GM21737 (cell line): ENCODE measurements at regions not wholly inside any gene's neighbourhood (a gene's known extent, or its start where the extent isn't known, plus 50 kb on each side); places are given as distances from the start of the nearest gene placed in this dataset.

ENCODE experiments used
- ATAC-seq: cut with Tn5 transposase; IDR thresholded peaks from one replicate; pipeline ENCODE4 v1.9.1; 2021; ENCODE audit warnings: mild to moderate bottlenecking, moderate library complexity; ENCODE audit not compliant: unreplicated experiment

GRCh38 chr5:124239572-124239971, 506.9 kb downstream of the ZNF608 start:
- ATAC-seq, result no peak

DNA sequence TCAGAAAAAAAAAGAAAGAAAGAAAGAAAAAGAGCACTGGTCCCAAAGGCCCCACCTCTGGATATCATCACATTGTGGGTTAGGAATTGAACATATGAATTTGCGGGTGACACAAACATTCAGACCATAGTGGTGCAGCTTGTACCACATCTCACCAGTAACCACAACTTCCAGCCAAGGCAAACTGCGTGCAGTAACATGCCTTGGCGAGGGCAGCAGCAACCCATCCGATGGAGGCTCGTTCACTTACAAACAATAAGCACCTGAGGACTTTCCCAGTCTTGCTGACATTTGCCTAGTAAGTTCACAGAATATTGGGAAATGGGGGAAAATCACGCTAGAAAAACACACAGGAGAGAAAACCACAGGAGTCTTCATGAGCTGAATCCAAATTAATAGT, 508.1 kb downstream of the ZNF608 start:
- ATAC-seq, result no peak

DNA sequence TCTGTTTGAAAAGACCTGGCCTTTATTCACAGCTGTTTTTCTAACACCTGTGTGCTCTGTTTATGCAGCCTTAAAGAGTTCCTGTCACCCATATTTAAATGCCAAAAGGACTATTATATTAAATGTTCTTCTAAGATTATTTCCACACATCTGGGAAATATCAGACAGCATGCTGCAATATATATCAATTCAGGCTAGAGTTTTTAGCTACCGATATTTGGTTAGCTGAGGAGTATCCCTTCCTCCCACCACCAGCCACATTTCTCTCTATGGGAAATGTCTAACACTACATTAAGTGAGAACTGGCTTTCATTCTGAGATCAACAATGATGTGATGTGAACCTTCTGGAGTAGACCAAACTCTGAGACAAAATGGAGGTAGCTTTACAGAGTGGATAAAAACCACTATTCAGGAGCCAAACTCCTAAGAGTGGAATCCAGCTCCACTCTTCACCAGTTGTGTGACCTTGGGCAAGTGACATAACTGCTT, 509.2 kb downstream of the ZNF608 start:
- ATAC-seq, result no peak

DNA sequence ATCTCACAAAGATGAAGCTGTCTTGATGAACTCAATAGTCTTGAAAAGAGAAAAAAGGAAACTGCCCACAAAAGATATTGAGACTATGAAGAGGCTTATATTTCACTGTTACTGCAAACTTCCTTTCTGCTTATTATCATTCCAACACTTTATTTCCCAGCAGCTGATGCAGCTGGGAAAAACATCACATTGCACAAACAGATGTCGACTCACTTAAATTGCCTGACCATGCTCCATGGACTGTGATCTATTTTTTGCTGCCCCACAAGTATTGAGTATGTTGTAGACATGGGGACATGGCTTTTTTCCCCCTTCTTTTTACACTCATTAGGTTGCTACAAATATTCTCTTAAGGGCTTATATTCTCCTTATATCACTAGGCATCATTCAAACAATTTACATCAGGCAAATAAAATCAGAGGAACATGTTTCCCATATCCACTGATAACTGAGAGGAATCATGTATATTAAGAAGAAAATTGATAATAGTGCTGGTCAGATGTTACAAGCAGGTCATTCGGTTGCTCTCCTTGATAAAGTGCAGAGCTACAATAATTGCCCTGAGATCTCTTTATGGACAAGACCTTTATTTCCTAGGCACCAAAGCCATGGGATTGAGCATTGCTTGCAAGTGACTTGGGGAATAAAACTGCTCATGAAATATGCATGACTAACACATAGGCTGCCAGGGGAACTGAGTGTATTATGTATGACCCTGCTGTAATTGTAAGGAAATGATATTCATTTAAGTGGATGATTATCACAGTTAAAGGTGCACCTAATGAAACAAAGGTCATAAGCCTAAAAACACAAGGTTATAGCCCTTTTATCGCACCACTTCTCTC, 509.9 kb downstream of the ZNF608 start:
- no peak for ATAC-seq

DNA sequence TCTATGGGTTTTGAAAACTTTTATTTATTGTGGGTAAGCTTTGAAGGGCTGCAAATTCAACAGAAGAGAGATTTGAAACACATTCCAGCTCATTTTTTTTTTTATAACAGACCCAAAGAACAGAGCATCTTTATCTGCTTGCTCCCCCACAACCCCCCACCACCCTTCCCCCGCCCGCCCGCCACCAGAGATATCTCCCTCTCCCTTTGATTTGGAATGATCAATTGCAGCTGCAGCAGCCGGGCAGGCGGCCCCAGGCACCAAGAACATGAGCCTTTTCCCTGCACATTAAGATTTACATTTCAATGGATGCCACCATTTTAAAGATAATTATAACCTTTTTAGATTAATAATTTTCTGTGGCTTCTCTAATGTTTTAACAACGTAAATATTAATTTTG, 510.9 kb downstream of the ZNF608 start:
- ATAC-seq, result no peak

DNA sequence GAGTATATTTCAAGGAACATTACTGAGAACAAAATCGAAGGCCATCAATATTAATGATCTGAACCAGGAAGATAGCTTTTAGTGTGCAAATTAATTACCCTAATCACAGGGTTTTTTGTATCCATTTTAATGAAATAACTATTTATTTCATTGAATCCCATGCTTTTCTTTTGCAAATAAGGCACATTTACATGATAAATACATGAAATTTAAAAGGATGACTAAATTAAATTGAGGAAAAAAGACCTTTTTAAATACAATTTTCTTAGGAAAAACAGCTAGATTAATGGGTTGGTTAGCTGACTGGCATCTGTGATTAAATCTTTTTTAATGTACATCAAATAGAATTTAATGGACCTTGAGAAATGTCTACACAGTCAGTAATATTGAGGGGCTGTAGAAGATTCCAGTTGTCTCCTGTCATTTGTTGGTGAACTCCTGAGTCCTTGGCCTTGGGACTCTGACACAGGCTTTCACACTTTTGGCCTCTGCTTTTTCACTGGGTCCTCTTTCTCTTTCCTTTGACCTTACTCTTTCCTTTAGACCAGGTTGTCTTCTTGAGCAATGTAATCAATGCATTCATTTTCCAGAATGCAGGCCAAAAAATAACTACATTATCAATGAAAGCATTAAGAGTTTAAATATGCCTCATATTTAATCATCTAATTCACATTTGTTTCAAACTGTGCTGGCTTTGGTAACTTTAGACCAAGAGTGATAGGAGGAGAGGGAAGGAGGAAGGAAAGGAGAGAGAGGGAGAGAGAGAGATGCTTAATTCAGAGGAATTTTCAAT, 511.5 kb downstream of the ZNF608 start:
- no peak for ATAC-seq

GRCh38 chr5:124234022-124234769, 512.2 kb downstream of the ZNF608 start:
- no peak for ATAC-seq

GRCh38 chr5:124232515-124232914, 513.9 kb downstream of the ZNF608 start:
- ATAC-seq, result no peak

GRCh38 chr5:124231802-124232201, 514.6 kb downstream of the ZNF608 start:
- no peak for ATAC-seq

DNA sequence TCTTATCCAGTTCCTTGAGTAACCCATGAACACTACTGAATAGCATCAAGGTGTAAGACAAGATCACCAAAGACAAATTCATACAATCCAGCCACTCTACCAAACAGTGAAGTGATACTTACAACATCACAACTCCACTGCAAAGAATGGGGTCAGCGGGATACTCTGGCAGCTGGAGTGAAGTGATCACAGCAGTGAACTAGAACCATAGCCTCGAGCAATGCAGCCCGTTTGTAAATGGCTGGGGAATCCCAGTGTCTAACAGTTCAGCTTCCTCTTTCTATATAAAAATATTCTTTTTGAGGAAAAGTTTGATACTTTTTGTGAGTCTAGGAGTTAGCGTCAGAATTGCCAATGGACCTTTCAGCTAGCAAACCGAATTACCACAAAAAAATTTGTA, 515.2 kb downstream of the ZNF608 start:
- no peak for ATAC-seq

DNA sequence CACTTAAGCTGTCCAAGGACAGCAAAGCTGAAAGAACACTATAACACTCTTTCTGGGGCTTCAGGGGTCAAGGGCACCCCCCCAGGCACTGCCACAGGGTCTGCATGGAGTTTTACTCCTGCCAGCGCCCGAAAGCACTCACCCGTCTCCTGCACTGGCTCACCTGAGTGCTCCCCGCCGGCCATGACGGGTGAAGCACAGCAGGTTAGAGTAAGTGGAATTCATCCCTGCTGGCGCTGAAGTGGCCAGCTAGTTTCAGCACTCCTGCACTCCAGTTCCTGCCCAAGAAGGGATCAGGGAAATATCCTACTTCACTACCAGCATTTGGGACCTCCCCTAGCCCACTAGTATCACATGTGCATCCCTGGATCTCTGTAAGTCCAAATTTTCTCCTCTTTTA, 516.0 kb downstream of the ZNF608 start:
- ATAC-seq, result no peak

- no peak for ATAC-seq
Observed at GRCh38 chr5:124229352-124229751, 517.1 kb downstream of the ZNF608 start.

- ATAC-seq, result no peak
Observed at GRCh38 chr5:124227914-124228313, 518.5 kb downstream of the ZNF608 start.

GRCh38 chr5:124220418-124220817, 526.0 kb downstream of the ZNF608 start:
- no peak for ATAC-seq

- ATAC-seq, result no peak
Observed at GRCh38 chr5:124212934-124213333, 533.5 kb downstream of the ZNF608 start.

DNA sequence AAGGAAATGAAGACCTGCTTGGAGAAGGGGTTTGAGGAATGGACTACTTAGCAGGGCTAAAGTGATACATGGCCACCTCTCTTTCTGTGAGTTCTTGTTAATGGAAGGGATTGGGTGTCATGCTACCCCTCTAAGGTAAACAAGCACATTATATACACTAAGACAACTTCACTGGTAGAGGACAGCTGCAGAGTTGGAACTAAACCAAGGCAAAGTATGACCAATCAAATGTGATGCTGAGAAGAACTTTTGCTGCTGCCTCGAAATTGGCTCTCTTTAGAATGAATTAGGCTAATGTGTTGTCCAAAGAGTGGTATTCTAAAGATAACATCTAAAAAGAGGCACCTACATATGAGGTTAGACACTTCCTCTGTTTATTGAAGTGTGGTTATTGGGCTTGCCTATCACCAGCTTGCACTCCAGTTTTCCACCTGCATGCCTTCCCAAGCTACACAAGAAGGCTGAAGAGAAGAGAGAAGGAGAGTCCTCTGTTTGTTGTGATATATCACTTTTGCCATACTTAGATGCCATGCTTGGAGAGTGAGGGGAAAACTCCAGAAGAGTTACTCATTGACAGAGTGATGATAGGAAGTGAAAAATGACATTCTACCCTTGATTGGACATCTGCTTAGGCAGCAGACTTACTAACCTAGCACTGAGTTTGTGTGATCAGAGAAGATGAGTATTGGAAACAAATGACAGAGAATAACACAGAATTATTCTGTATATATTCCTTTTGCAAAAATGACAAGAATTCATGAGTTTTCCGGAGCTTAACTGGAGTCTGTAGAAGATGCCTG, 536.1 kb downstream of the ZNF608 start:
- no peak for ATAC-seq

GRCh38 chr5:124207118-124207517, 539.3 kb downstream of the ZNF608 start:
- ATAC-seq, result no peak

DNA sequence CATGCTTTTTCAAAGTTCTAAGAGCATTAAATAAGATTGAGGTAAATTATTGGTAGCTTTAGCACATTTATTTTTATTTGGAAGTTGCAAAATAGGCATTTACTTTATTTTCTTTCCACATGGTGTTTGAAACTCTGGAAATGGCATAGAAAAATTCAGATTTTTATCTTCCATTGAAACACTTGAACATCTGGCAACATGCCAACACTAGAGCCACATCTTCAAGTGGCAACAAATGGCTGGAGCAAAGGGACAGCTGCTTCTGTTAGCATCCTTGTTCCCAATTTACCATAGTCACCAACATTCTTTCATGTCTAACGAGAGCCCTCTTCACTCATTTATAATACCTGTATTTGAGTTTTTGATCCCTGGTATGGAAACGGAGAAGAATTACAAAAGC, 539.9 kb downstream of the ZNF608 start:
- no peak for ATAC-seq

GRCh38 chr5:124203303-124203702, 543.1 kb downstream of the ZNF608 start:
- no peak for ATAC-seq

- no peak for ATAC-seq
Observed at GRCh38 chr5:124200381-124200780, 546.1 kb downstream of the ZNF608 start.
